Activated B cell treated with CpG ODN at 0.5 μM for 24 hours (primary cell): ENCODE measurements at regions not wholly inside any gene's neighbourhood (a gene's known extent, or its start where the extent isn't known, plus 50 kb on each side); places are given as distances from the start of the nearest gene placed in this dataset.

Experiments
- ATAC-seq: fragments of 200-7000 bp; cut with Tn5 transposase; one replicate; pipeline ENCODE4 v1.10.0; 2021; ENCODE audit warnings: low read depth, mild to moderate bottlenecking, moderate library complexity
- CTCF ChIA-PET: fragments of 350-600 bp; sonication (Branson Sonifier 250); formaldehyde crosslinking; loops from one replicate; lab custom pipeline; 2021; ENCODE audit warnings: antibody characterized with exemption; lab: Charles Lee
- POLR2A ChIA-PET: fragments of 350-600 bp; sonication (Branson Sonifier 250); formaldehyde crosslinking; loops from one replicate; lab custom pipeline; 2021; ENCODE audit warnings: antibody characterized with exemption; lab: Charles Lee
- DNase-seq: peaks from one replicate; pipeline ENCODE4 v3.0.0; 2022
- H3K27ac Mint-ChIP-seq: one replicate; pipeline ENCODE4 v1.8.0; 2020; ENCODE audit warnings: mixed read lengths
- H3K27me3 Mint-ChIP-seq: one replicate; pipeline ENCODE4 v1.8.0; 2021; ENCODE audit warnings: mixed read lengths
- H3K36me3 Mint-ChIP-seq: one replicate; pipeline ENCODE4 v1.8.0; 2021; ENCODE audit warnings: low read depth, mixed read lengths
- H3K4me1 Mint-ChIP-seq: one replicate; pipeline ENCODE4 v1.8.0; 2021; ENCODE audit warnings: mixed read lengths
- H3K4me3 Mint-ChIP-seq: one replicate; pipeline ENCODE4 v1.8.0; 2020; ENCODE audit warnings: mild to moderate bottlenecking, mixed read lengths
- H3K9me3 Mint-ChIP-seq: one replicate; pipeline ENCODE4 v1.8.0; 2020; ENCODE audit warnings: mixed read lengths
- intact Hi-C: fragments of 100-400 bp; cut with micrococcal nuclease; formaldehyde crosslinking; loops from one replicate; pipeline ENCODE4 v1.15.1; 2024
- TF ChIP-seq, protein P1 (sequence below): fragments of 200-600 bp; IDR thresholded peaks from one replicate; pipeline ENCODE4 v1.8.0; 2022; ENCODE audit warnings: antibody characterized with exemption, mild to moderate bottlenecking

DNA sequence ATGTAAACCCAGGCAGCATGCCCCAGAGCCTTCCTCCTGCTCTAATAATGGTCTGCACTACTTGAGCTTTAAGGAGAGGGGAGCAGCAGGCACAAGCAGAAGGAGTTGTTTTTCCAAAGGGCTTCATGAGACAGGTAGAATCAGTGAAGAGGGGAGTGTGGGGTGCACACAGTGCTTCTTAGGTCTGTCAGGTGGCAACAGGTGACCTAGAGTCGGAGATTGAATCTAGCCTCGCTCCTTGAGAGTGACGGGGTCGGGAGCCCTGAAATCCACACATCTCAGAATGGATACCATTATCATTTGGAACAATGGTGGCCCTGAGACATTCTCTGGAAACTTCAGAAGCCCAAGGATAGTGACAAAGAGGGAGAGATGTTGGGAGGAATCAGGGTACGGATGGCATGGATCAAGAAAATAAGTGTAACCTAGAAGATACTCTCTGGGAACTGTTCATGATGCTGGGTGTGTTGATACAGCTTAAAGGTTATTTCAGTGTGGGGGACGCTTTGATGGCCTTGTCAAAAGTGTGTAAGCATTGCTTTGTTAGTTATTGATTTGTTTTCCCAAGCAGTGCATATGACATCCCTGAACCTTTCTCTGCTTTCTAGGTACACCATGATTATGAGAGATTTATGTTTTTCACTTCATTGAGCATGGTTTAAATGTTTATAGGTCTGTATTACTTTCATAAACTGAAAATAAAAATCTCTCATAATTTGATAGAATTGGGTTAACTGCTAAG, 77.8 kb upstream of the L3MBTL3 start:
- ATAC-seq (no peak), DNase-seq (no peak)
- no peaks in the 10 kb centered on the region for H3K36me3 Mint-ChIP-seq
- intact Hi-C loops = no loop called here
- no peak overlapping the region for H3K27ac Mint-ChIP-seq
- POLR2A ChIA-PET = no interaction called here
- H3K9me3 Mint-ChIP-seq = no peaks in the 10 kb centered on the region
- H3K27me3 Mint-ChIP-seq = peaks cover 18% of the 10 kb centered on the region
- TF ChIP-seq, protein P1, sequence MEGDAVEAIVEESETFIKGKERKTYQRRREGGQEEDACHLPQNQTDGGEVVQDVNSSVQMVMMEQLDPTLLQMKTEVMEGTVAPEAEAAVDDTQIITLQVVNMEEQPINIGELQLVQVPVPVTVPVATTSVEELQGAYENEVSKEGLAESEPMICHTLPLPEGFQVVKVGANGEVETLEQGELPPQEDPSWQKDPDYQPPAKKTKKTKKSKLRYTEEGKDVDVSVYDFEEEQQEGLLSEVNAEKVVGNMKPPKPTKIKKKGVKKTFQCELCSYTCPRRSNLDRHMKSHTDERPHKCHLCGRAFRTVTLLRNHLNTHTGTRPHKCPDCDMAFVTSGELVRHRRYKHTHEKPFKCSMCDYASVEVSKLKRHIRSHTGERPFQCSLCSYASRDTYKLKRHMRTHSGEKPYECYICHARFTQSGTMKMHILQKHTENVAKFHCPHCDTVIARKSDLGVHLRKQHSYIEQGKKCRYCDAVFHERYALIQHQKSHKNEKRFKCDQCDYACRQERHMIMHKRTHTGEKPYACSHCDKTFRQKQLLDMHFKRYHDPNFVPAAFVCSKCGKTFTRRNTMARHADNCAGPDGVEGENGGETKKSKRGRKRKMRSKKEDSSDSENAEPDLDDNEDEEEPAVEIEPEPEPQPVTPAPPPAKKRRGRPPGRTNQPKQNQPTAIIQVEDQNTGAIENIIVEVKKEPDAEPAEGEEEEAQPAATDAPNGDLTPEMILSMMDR = no peak
- CTCF ChIA-PET = no interaction called here
- no peak overlapping the region for H3K4me3 Mint-ChIP-seq
- peaks cover 4% of the 10 kb centered on the region for H3K4me1 Mint-ChIP-seq

DNA sequence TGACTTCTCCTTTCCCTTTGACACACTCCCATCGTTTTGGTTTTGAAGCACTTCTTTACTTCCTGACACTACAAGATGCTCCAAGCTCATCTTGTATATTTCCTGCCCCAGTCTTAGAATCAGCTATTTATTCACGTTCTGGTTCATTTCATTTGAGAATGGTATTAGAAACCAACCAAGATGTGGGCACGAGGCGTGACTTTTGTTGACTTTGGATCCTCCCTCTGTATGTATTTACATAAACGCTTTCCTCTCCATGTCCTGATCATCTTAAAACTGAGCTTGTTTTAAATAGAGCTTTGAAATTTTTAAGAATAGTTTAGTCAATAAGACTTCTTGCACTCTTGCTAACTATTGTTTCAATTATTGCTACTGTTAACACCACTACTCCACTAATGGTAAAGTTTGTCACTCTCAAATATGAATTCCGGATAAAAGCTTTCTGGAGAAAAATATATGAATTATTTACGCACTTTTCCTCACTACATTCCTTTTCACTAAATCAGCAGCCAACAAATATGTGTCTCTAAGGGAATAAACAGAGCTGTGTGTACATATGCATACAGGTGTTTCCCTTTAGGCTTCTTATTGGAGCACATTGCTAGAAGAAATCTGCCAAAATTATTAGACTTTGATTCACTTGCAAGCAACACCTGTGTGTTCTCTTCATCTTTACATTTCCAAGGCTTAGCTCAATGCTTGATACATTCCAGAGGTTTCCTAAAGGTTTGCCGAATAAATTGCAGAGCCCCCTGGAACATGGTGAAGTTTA, 77.3 kb upstream of the TMEM244 start:
- intact Hi-C loops = loop anchor here (5.0 kb wide), 2 partner anchors 161 to 266 kb away; no protein-coding TSS in a partner anchor
- Mint-ChIP-seq H3K4me3 (no peak overlapping the region), H3K27me3 (peaks cover 18% of the 10 kb centered on the region), H3K27ac (no peak overlapping the region), H3K4me1 (peaks cover 4% of the 10 kb centered on the region), H3K36me3 (no peaks in the 10 kb centered on the region), H3K9me3 (no peaks in the 10 kb centered on the region)
- TF ChIP-seq, protein P1 = no peak
- DNase-seq (no peak), ATAC-seq (no peak)
- POLR2A ChIA-PET = no interaction called here
- CTCF ChIA-PET = interaction anchor here (0.9 to 2.5 kb wide), 6 partner anchors 9 to 341 kb away, joined by 3 to 23 read pairs (median 3); no protein-coding TSS in a partner anchor

DNA sequence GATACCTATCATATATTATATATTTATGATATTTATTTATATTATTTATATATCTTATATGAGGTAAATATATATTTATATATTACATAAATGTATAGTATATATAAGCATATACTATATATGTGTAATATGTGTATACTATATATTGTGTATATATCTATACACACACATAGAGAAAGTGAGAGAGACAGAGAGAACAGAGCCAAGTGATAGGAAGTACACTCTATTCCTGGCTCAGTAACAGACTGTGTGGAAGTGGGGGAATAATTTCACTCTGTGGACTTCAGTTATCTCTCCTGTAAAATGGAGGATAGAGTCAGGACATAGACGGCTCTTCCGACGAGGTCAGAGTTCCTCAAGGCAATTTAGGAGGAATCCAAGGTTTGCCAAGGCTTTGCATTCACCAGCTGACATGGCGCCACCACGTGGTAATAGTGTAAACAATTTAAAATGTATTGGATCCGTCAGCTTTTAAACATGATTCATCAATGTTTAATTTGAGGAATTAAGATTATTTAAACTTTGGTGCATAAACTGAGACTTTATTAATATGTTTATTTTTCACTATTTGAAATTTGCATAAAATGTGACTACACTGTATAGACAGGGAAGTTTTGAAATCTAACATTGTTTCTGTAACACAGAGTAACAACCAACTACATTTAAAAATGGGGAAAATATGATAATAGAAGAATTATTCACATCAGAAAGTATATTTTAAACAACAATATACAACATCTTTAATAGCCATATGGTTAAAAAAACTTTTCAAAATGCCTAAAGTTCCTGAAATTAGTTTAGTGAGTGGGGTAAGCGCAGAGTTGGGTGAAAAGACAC, 75.4 kb upstream of the TMEM244 start:
- POLR2A ChIA-PET = no interaction called here
- intact Hi-C loops = loop anchor here (1.0 to 5.0 kb wide), 7 partner anchors 42 to 437 kb away; no protein-coding TSS in a partner anchor
- TF ChIP-seq, protein P1 = peak; percentile 42
- CTCF ChIA-PET = interaction anchor here (0.6 to 1.1 kb wide), 6 partner anchors 9 to 339 kb away, joined by 3 to 11 read pairs (median 4); no protein-coding TSS in a partner anchor
- no peaks in the 10 kb centered on the region for H3K36me3 Mint-ChIP-seq
- peaks cover 18% of the 10 kb centered on the region for H3K27me3 Mint-ChIP-seq
- H3K4me3 Mint-ChIP-seq = no peak overlapping the region
- H3K27ac Mint-ChIP-seq = no peak overlapping the region
- DNase-seq = no peak
- H3K9me3 Mint-ChIP-seq = no peaks in the 10 kb centered on the region
- peak; percentile 50 for ATAC-seq
- peaks cover 4% of the 10 kb centered on the region for H3K4me1 Mint-ChIP-seq

DNA sequence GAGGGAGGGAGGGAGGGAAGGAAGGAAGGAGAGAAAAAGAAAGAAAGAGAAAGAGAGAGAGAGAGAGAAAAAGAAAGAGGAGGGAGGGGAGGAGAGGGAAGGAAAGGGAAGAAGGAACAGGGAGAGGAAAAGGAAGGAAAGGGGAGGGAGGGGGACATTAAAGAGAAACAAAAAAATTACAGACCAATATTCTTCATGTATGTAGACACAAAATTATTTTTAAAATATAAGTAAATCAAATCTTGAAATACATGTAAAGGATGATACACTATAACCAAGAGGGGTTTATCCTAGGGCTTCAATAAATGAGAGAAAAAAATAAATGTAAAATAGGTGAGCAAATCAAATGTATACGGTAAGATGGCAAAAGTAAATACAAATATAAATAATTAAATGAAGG, 71.2 kb upstream of the TMEM244 start:
- Mint-ChIP-seq H3K4me1 (peaks cover 4% of the 10 kb centered on the region), H3K27ac (no peak overlapping the region), H3K27me3 (peaks cover 2% of the 10 kb centered on the region), H3K9me3 (no peaks in the 10 kb centered on the region), H3K4me3 (no peak overlapping the region), H3K36me3 (no peaks in the 10 kb centered on the region)
- DNase-seq = no peak
- CTCF ChIA-PET = no interaction called here
- POLR2A ChIA-PET = no interaction called here
- TF ChIP-seq, protein P1 = no peak
- intact Hi-C loops = no loop called here
- ATAC-seq = no peak
